H1 (cell line): ENCODE measurements at regions not wholly inside any gene's neighbourhood (a gene's known extent, or its start where the extent isn't known, plus 50 kb on each side); places are given as distances from the start of the nearest gene placed in this dataset.

Source experiments
- CTCF ChIA-PET: fragments of 300-600 bp; sonication (Branson Sonifier 250); formaldehyde crosslinking; loops from one replicate; lab custom pipeline; 2021; ENCODE audit not compliant: partially characterized antibody; lab: Charles Lee
- POLR2A ChIA-PET: fragments of 300-600 bp; sonication (Branson Sonifier 250); formaldehyde crosslinking; loops from one replicate; lab custom pipeline; 2021; ENCODE audit warnings: inconsistent platforms; ENCODE audit not compliant: partially characterized antibody; lab: Charles Lee
- DNase-seq, 2 experiments: peaks; one replicate each; pipeline versions ENCODE4 v3.0.0 to v3.0.0-alpha.2; 2010 to 2022; ENCODE audit warnings: low spot score in 2 of 2, low read depth in 1 of 2, mixed read lengths in 1 of 2
- FAIRE-seq: peaks from 2 replicates; lab custom pipeline; 2011; peaks lifted over from hg19 to GRCh38; lab: Jason Lieb, UNC
- H2AFZ ChIP-seq: 2 replicates; pipeline ENCODE4 v1.8.1; 2012; ENCODE audit warnings: low read length, inconsistent platforms
- H2AK5ac ChIP-seq: 2 replicates; pipeline ENCODE4 v1.6.1; 2013; ENCODE audit warnings: low read depth, low read length
- H2BK120ac ChIP-seq: replicated peaks from 2 replicates; pipeline ENCODE3; 2013; ENCODE audit warnings: low read depth, low read length, inconsistent platforms
- H2BK12ac ChIP-seq: 2 replicates; pipeline ENCODE4 v1.6.1; 2013; ENCODE audit warnings: low read depth, low read length
- H2BK15ac ChIP-seq: 2 replicates; pipeline ENCODE4 v1.6.1; 2013; ENCODE audit warnings: low read length
- H2BK20ac ChIP-seq: 2 replicates; pipeline ENCODE4 v1.6.1; 2013; ENCODE audit warnings: low read length
- H2BK5ac ChIP-seq: 2 replicates; pipeline ENCODE4 v1.6.1; 2013; ENCODE audit warnings: low read depth, low read length
- H3K14ac ChIP-seq: 2 replicates; pipeline ENCODE4 v1.6.1; 2013; ENCODE audit warnings: inconsistent platforms; ENCODE audit not compliant: insufficient read length
- H3K18ac ChIP-seq: 2 replicates; pipeline ENCODE4 v1.6.1; 2013; ENCODE audit warnings: low read length; ENCODE audit errors: extremely low read depth
- H3K23ac ChIP-seq: 2 replicates; pipeline ENCODE4 v1.6.1; 2013; ENCODE audit warnings: inconsistent platforms; ENCODE audit not compliant: insufficient read length
- H3K23me2 ChIP-seq: 2 replicates; pipeline ENCODE4 v1.6.1; 2013; ENCODE audit warnings: low read depth, low read length
- H3K27ac ChIP-seq: 2 replicates; pipeline ENCODE4 v1.6.1; 2011; ENCODE audit warnings: low read depth, low read length, inconsistent platforms
- H3K27me3 ChIP-seq, 4 experiments: replicated peaks in 1 of 4; 1 replicate in 1 of 4; 2 replicates in 3 of 4; pipeline versions ENCODE4 v1.6.1 to v1.8.1; 2011 to 2013; ENCODE audit warnings: low read length in 3 of 4, mild to moderate bottlenecking in 3 of 4, inconsistent platforms in 2 of 4, mixed read lengths in 2 of 4, moderate library complexity in 1 of 4; ENCODE audit not compliant: control insufficient read depth in 3 of 4, insufficient read depth in 3 of 4; ENCODE audit errors: extremely low read depth in 1 of 4
- H3K36me3 ChIP-seq, 4 experiments: 2 replicates each; pipeline versions ENCODE4 v1.6.1 to v1.8.1; 2011 to 2013; ENCODE audit warnings: mild to moderate bottlenecking in 4 of 4, low read length in 3 of 4, moderate library complexity in 2 of 4, control low read depth in 1 of 4, inconsistent platforms in 1 of 4; ENCODE audit not compliant: insufficient read depth in 4 of 4, control insufficient read depth in 2 of 4
- H3K4ac ChIP-seq: replicated peaks from 2 replicates; pipeline ENCODE3; 2013; ENCODE audit warnings: low read length, low read depth, mixed read lengths, inconsistent platforms; ENCODE audit not compliant: insufficient read length
- H3K4me1 ChIP-seq, 4 experiments: replicated peaks in 1 of 4; 1 replicate in 1 of 4; 2 replicates in 3 of 4; pipeline versions ENCODE4 v1.6.1 to v1.8.1; 2011 to 2013; ENCODE audit warnings: low read length in 3 of 4, inconsistent platforms in 2 of 4, mixed read lengths in 1 of 4; ENCODE audit not compliant: insufficient read depth in 4 of 4, control insufficient read depth in 3 of 4
- H3K4me2 ChIP-seq, 2 experiments: 2 replicates each; pipeline versions ENCODE4 v1.6.1 to v1.8.1; 2011 to 2013; ENCODE audit warnings: low read depth in 2 of 2, low read length in 2 of 2, control low read depth in 1 of 2, inconsistent platforms in 1 of 2, mild to moderate bottlenecking in 1 of 2; ENCODE audit not compliant: insufficient read depth in 1 of 2
- H3K4me3 ChIP-seq, 4 experiments: fragments of 200-600, 300-600 bp in 1 of 4; sonication (generic), shearing (Covaris generic), sonication (Bioruptor Twin) in 1 of 4; 2 replicates each; pipeline versions ENCODE4 v1.5.1 to v1.8.1; 2011 to 2016; ENCODE audit warnings: low read length in 4 of 4, low read depth in 3 of 4, control low read depth in 2 of 4, inconsistent platforms in 2 of 4, mild to moderate bottlenecking in 2 of 4, mixed read lengths in 1 of 4, moderate library complexity in 1 of 4; ENCODE audit not compliant: insufficient read depth in 2 of 4; ENCODE audit errors: extremely low read depth in 1 of 4
- H3K56ac ChIP-seq: replicated peaks from 2 replicates; pipeline ENCODE3; 2013; ENCODE audit warnings: low read depth, mild to moderate bottlenecking, mixed read lengths, low read length, inconsistent platforms; ENCODE audit not compliant: insufficient read length
- H3K79me1 ChIP-seq: 2 replicates; pipeline ENCODE4 v1.6.1; 2013; ENCODE audit warnings: low read depth, low read length, control low read depth
- H3K79me2 ChIP-seq, 2 experiments: 2 replicates each; pipeline versions ENCODE4 v1.6.1 to v1.8.1; 2012 to 2013; ENCODE audit warnings: low read length in 2 of 2, mild to moderate bottlenecking in 2 of 2, inconsistent platforms in 1 of 2; ENCODE audit not compliant: insufficient read depth in 2 of 2, control insufficient read depth in 1 of 2
- H3K9ac ChIP-seq, 4 experiments: replicated peaks in 1 of 4; 1 replicate in 1 of 4; 2 replicates in 3 of 4; pipeline versions ENCODE4 v1.6.1 to v1.8.1; 2011 to 2013; ENCODE audit warnings: low read depth in 3 of 4, low read length in 3 of 4, control low read depth in 2 of 4, mild to moderate bottlenecking in 2 of 4, moderate library complexity in 2 of 4, inconsistent platforms in 1 of 4; ENCODE audit errors: extremely low read depth in 1 of 4
- H3K9me3 ChIP-seq, 2 experiments: 2 replicates each; pipeline versions ENCODE4 v1.6.1 to v1.8.1; 2012 to 2013; ENCODE audit warnings: mild to moderate bottlenecking in 2 of 2, moderate library complexity in 2 of 2, control low read depth in 1 of 2, inconsistent platforms in 1 of 2, low read depth in 1 of 2, low read length in 1 of 2, mixed read lengths in 1 of 2; ENCODE audit not compliant: insufficient read depth in 2 of 2
- H4K20me1 ChIP-seq, 2 experiments: replicated peaks in 1 of 2; 2 replicates each; pipeline versions ENCODE3 to v1.8.1; 2011 to 2013; ENCODE audit warnings: inconsistent platforms in 2 of 2, low read length in 2 of 2, mild to moderate bottlenecking in 1 of 2; ENCODE audit not compliant: insufficient read depth in 2 of 2, control insufficient read depth in 1 of 2
- H4K5ac ChIP-seq: 2 replicates; pipeline ENCODE4 v1.6.1; 2013; ENCODE audit warnings: low read length, low read depth, mixed read lengths, inconsistent platforms; ENCODE audit not compliant: insufficient read length
- H4K8ac ChIP-seq: 2 replicates; pipeline ENCODE4 v1.8.0; 2013; ENCODE audit warnings: mild to moderate bottlenecking, moderate library complexity, low read length, inconsistent platforms; ENCODE audit not compliant: insufficient read depth; ENCODE audit errors: extremely low read depth
- H4K91ac ChIP-seq: replicated peaks from 2 replicates; pipeline ENCODE3; 2013; ENCODE audit warnings: low read length, mixed read lengths, inconsistent platforms; ENCODE audit not compliant: insufficient read length
- BCL11A ChIP-seq, 2 experiments: IDR thresholded peaks; one replicate each; pipeline ENCODE4 v1.6.1; 2011; ENCODE audit warnings: low read depth in 2 of 2, low read length in 2 of 2, mild to moderate bottlenecking in 2 of 2
- CTCF ChIP-seq, 3 experiments: IDR thresholded peaks; 1 replicate in 2 of 3; 2 replicates in 1 of 3; pipeline versions ENCODE4 v1.5.1 to v1.6.1; 2011; ENCODE audit warnings: low read length in 3 of 3, mild to moderate bottlenecking in 3 of 3, inconsistent platforms in 2 of 3, low read depth in 1 of 3, moderate library complexity in 1 of 3; ENCODE audit not compliant: insufficient read depth in 1 of 3; ENCODE audit errors: control extremely low read depth in 1 of 3
- GTF2F1 ChIP-seq: IDR thresholded peaks from 2 replicates; pipeline ENCODE4 v1.6.1; 2012; ENCODE audit warnings: low read depth, low read length, improper control_type of control experiment, borderline replicate concordance
- HDAC6 ChIP-seq: IDR thresholded peaks from one replicate; pipeline ENCODE4 v1.7.1; 2012; ENCODE audit warnings: low read depth, mild to moderate bottlenecking, inconsistent platforms, low read length, moderate library complexity
- JUN ChIP-seq: IDR thresholded peaks from 2 replicates; pipeline ENCODE4 v1.6.1; 2011; ENCODE audit warnings: low read depth, mild to moderate bottlenecking, improper control_type of control experiment, low read length
- PHF8 ChIP-seq: fragments of 200-600 bp; sonication (generic); conservative IDR thresholded peaks from 2 replicates; pipeline ENCODE4 v1.7.1; 2012; ENCODE audit warnings: low read depth, mild to moderate bottlenecking, inconsistent platforms, low read length, moderate library complexity
- RAD21 ChIP-seq, 2 experiments: IDR thresholded peaks in 1 of 2; conservative IDR thresholded peaks in 1 of 2; 2 replicates each; pipeline ENCODE4 v1.6.1; 2011; ENCODE audit warnings: low read depth in 2 of 2, low read length in 2 of 2, improper control_type of control experiment in 1 of 2, inconsistent platforms in 1 of 2, mild to moderate bottlenecking in 1 of 2, moderate library complexity in 1 of 2
- SP2 ChIP-seq: IDR thresholded peaks from 2 replicates; pipeline ENCODE4 v1.6.1; 2012; ENCODE audit warnings: mild to moderate bottlenecking, low read length, inconsistent platforms
- YY1 ChIP-seq: IDR thresholded peaks from 2 replicates; pipeline ENCODE4 v1.6.1; 2011; ENCODE audit warnings: low read depth, mild to moderate bottlenecking, low read length
- whole genome bisulfite sequencing, 2 experiments: shearing (Covaris generic) in 1 of 2; methylation state at CpG; one replicate each; pipeline versions ENCODE4 v1.1.6 to v1.1.7; 2013 to 2015; ENCODE audit warnings: low lambda C conversion rate in 2 of 2, mixed read lengths in 2 of 2, inconsistent platforms in 1 of 2, low coverage in 1 of 2, missing lambda C conversion rate in 1 of 2; ENCODE audit not compliant: insufficient replicate concordance in 2 of 2, insufficient coverage in 1 of 2, insufficient read length in 1 of 2; ENCODE audit errors: extremely low coverage in 1 of 2, missing lambda C conversion rate in 1 of 2; 5-methylcytosine and 5-hydroxymethylcytosine counted together

- FAIRE-seq, result no peak
- CTCF ChIA-PET, result interaction anchor here (1.1 to 2.8 kb wide), 7 partner anchors 9 to 55 kb away, joined by 3 to 11 read pairs (median 4); no protein-coding TSS in a partner anchor
These were observed 994.9 kb downstream of the ADGRL2 start for GRCh38 chr1:82795508-82796149.

More at GRCh38 chr1:82795508-82796149, 994.9 kb downstream of the ADGRL2 start:
- no peak overlapping the region for H4K8ac ChIP-seq
- no peak overlapping the region for H2AFZ ChIP-seq
- H3K4me2 ChIP-seq, result no peak overlapping the region
- peaks cover 0 to 4% (median 0%) of the 10 kb centered on the region in 4 experiments; a peak in 3 of 7 replicates for H3K4me1 ChIP-seq
- no peak overlapping the region for H2BK15ac ChIP-seq
- H3K4ac ChIP-seq, result no peak overlapping the region
- H3K4me3 ChIP-seq, result no peak overlapping the region
- POLR2A ChIA-PET, result no interaction called here
- no peak overlapping the region for H3K9ac ChIP-seq
- H3K79me1 ChIP-seq, result no peaks in the 10 kb centered on the region
- no peak overlapping the region for H3K14ac ChIP-seq
- no peak overlapping the region for H2BK12ac ChIP-seq
- H3K56ac ChIP-seq, result no peak overlapping the region
- H3K79me2 ChIP-seq, result no peaks in the 10 kb centered on the region
- 87% methylated on average over 3 of the region's 3 CpGs; no CpG with 5 or more reads in 1 of the 2 experiments for WGBS, 2 experiments
- no peak overlapping the region for H2BK120ac ChIP-seq
- H4K20me1 ChIP-seq, result no peaks in the 10 kb centered on the region
- TF ChIP-seq PHF8 (no peak), GTF2F1 (no peak), HDAC6 (no peak), RAD21 (IDR thresholded peaks at IDR 0.05 in 1 of 2, conservative IDR thresholded peaks at IDR 0.05 in 1 of 2; ENCODE audit: low read depth in 2 of 2, low read length in 2 of 2) (peak in 1 of 2 experiments; percentile 19; a peak in 2 of 4 replicates), JUN (no peak), CTCF (IDR thresholded peaks at IDR 0.05; ENCODE audit: control extremely low read depth in 1 of 3, insufficient read depth in 1 of 3, low read depth in 1 of 3, low read length in 3 of 3) (peak in 1 of 3 experiments; percentile 37; a peak in 1 of 4 replicates), BCL11A (IDR thresholded peaks at IDR 0.05; ENCODE audit: low read depth in 2 of 2, low read length in 2 of 2) (no peak), YY1 (no peak), SP2 (no peak)
- TF ChIP-seq, all 59 proteins: peak for 2
- Histone ChIP-seq H3K23ac (no peak overlapping the region), H3K9me3 (no peaks in the 10 kb centered on the region), H3K36me3 (peaks cover 0 to 3% (median 0%) of the 10 kb centered on the region in 4 experiments; a peak in 1 of 8 replicates), H3K27ac (no peak overlapping the region), H4K5ac (no peak overlapping the region), H2BK5ac (no peak overlapping the region), H3K27me3 (no peaks in the 10 kb centered on the region), H2AK5ac (no peak overlapping the region), H2BK20ac (no peak overlapping the region), H4K91ac (no peak overlapping the region), H3K18ac (no peak overlapping the region), H3K23me2 (no peaks in the 10 kb centered on the region)
- no peak for DNase-seq
